Panc1 (cell line): ENCODE measurements at regions not wholly inside any gene's neighbourhood (a gene's known extent, or its start where the extent isn't known, plus 50 kb on each side); places are given as distances from the start of the nearest gene placed in this dataset.

Experiments used
- ATAC-seq: fragments of 200-7000 bp; cut with Tn5 transposase; 2 replicates; pipeline ENCODE4 v1.9.1; 2020; ENCODE audit warnings: mild to moderate bottlenecking, moderate library complexity
- BruUV-seq: library from RNA; stranded (reverse); fragments of 400-500 nt; replicated peaks from 2 replicates; lab custom pipeline; 2021; lab: Mats Ljungman, UMichigan
- CTCF ChIA-PET: fragments of 300-600 bp; sonication (Branson Sonifier 250); formaldehyde crosslinking; loops from one replicate; lab custom pipeline; 2022; ENCODE audit warnings: antibody characterized with exemption; lab: Charles Lee
- POLR2A ChIA-PET: fragments of 300-600 bp; sonication (Branson Sonifier 250); formaldehyde crosslinking; loops from one replicate; lab custom pipeline; 2022; ENCODE audit warnings: antibody characterized with exemption; lab: Charles Lee
- DNase-seq: peaks from one replicate; pipeline ENCODE4 v3.0.0-alpha.2; 2010; ENCODE audit warnings: low read depth, low spot score
- H3K27ac ChIP-seq: 2 replicates; pipeline ENCODE4 v1.5.1; 2011; ENCODE audit warnings: mild to moderate bottlenecking, low read length, inconsistent platforms
- H3K27me3 ChIP-seq: fragments of 200-500 bp; sonication (Bioruptor generic); 2 replicates; pipeline ENCODE4 v1.6.0; 2014; ENCODE audit warnings: low read length, inconsistent platforms; ENCODE audit not compliant: control insufficient read depth, insufficient read depth
- H3K36me3 ChIP-seq: fragments of 200-500 bp; sonication (Bioruptor generic); 2 replicates; pipeline ENCODE4 v1.5.1; 2014; ENCODE audit warnings: inconsistent platforms, mild to moderate bottlenecking, low read length, moderate library complexity; ENCODE audit not compliant: control insufficient read depth, insufficient read depth
- H3K4me1 ChIP-seq: 2 replicates; pipeline ENCODE4 v1.5.1; 2011; ENCODE audit warnings: inconsistent platforms, mild to moderate bottlenecking, low read length, moderate library complexity; ENCODE audit not compliant: control insufficient read depth, insufficient read depth
- H3K4me3 ChIP-seq, 2 experiments: 2 replicates each; pipeline ENCODE4 v1.5.1; 2011 to 2012; ENCODE audit warnings: low read depth in 2 of 2, low read length in 2 of 2, mild to moderate bottlenecking in 2 of 2, inconsistent platforms in 1 of 2, moderate library complexity in 1 of 2
- H3K9me3 ChIP-seq: fragments of 200-500 bp; sonication (Bioruptor generic); 2 replicates; pipeline ENCODE4 v1.5.1; 2014; ENCODE audit warnings: low read depth, mild to moderate bottlenecking, inconsistent platforms, low read length, moderate library complexity; ENCODE audit not compliant: control insufficient read depth, insufficient read depth
- POLR2AphosphoS5 ChIP-seq: IDR thresholded peaks from 2 replicates; pipeline ENCODE4 v1.6.1; 2012; ENCODE audit warnings: mild to moderate bottlenecking, low read depth, low read length, moderate library complexity
- SIN3A ChIP-seq: IDR thresholded peaks from 2 replicates; pipeline ENCODE4 v1.6.1; 2012; ENCODE audit warnings: low read depth, mild to moderate bottlenecking, low read length, moderate library complexity, borderline replicate concordance; ENCODE audit not compliant: insufficient read depth
- TCF7L2 ChIP-seq: IDR thresholded peaks from 2 replicates; pipeline ENCODE4 v1.6.1; 2011; ENCODE audit warnings: mild to moderate bottlenecking, low read depth, low read length, inconsistent platforms
- in situ Hi-C: cut with HindIII; loops from 2 replicates; pipeline ENCODE4 v1.10.0; 2016; ENCODE audit warnings: low sequenced_read_pairs, low pct_unique_long_range_greater_than_20kb
- intact Hi-C: fragments of 100-400 bp; cut with micrococcal nuclease; formaldehyde crosslinking; loops from one replicate; pipeline ENCODE4 v1.10.0; 2022; ENCODE audit not compliant: unreplicated experiment
- TF ChIP-seq, protein P1 (sequence below), 2 experiments: IDR thresholded peaks; 2 replicates each; pipeline ENCODE4 v1.6.1; 2011 to 2012; ENCODE audit warnings: low read depth in 2 of 2, control low read depth in 1 of 2, low read length in 1 of 2, mild to moderate bottlenecking in 1 of 2, moderate library complexity in 1 of 2; ENCODE audit not compliant: insufficient read depth in 1 of 2
- TF ChIP-seq, protein P2 (sequence below): fragments of 450-650 bp; IDR thresholded peaks from 2 replicates; pipeline ENCODE4 v1.5.1; 2017; ENCODE audit warnings: mild to moderate bottlenecking

DNA sequence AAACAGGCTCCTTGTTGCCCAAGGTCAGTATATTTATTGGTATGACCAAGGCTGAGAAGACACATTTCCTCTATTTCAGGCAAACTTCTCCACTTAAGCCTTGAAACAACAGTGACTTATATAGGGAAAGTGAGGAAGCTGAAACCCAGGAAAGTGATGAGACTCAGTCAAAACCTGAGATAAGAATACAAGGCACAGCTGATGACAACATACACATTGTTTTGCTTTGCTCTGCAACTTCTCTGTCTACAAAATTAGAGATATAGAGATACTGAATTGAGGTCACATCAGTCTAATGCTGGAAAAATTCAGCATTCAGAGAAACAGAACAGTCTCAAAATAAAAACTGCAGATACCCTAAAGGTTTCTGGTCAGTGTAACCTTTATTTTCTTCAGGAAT lies 586.1 kb downstream of the DNAH5 start:
- DNase-seq = no peak
- BruUV-seq = no TSS peak
- TF ChIP-seq TCF7L2 (no peak), SIN3A (no peak), POLR2AphosphoS5 (no peak)
- TF ChIP-seq, protein P1, sequence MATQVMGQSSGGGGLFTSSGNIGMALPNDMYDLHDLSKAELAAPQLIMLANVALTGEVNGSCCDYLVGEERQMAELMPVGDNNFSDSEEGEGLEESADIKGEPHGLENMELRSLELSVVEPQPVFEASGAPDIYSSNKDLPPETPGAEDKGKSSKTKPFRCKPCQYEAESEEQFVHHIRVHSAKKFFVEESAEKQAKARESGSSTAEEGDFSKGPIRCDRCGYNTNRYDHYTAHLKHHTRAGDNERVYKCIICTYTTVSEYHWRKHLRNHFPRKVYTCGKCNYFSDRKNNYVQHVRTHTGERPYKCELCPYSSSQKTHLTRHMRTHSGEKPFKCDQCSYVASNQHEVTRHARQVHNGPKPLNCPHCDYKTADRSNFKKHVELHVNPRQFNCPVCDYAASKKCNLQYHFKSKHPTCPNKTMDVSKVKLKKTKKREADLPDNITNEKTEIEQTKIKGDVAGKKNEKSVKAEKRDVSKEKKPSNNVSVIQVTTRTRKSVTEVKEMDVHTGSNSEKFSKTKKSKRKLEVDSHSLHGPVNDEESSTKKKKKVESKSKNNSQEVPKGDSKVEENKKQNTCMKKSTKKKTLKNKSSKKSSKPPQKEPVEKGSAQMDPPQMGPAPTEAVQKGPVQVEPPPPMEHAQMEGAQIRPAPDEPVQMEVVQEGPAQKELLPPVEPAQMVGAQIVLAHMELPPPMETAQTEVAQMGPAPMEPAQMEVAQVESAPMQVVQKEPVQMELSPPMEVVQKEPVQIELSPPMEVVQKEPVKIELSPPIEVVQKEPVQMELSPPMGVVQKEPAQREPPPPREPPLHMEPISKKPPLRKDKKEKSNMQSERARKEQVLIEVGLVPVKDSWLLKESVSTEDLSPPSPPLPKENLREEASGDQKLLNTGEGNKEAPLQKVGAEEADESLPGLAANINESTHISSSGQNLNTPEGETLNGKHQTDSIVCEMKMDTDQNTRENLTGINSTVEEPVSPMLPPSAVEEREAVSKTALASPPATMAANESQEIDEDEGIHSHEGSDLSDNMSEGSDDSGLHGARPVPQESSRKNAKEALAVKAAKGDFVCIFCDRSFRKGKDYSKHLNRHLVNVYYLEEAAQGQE (IDR thresholded peaks at IDR 0.05; ENCODE audit: insufficient read depth in 1 of 2, low read depth in 2 of 2, low read length in 1 of 2) = no peak
- TF ChIP-seq, protein P2, sequence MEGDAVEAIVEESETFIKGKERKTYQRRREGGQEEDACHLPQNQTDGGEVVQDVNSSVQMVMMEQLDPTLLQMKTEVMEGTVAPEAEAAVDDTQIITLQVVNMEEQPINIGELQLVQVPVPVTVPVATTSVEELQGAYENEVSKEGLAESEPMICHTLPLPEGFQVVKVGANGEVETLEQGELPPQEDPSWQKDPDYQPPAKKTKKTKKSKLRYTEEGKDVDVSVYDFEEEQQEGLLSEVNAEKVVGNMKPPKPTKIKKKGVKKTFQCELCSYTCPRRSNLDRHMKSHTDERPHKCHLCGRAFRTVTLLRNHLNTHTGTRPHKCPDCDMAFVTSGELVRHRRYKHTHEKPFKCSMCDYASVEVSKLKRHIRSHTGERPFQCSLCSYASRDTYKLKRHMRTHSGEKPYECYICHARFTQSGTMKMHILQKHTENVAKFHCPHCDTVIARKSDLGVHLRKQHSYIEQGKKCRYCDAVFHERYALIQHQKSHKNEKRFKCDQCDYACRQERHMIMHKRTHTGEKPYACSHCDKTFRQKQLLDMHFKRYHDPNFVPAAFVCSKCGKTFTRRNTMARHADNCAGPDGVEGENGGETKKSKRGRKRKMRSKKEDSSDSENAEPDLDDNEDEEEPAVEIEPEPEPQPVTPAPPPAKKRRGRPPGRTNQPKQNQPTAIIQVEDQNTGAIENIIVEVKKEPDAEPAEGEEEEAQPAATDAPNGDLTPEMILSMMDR = no peak
- Histone ChIP-seq H3K27me3 (no peaks in the 10 kb centered on the region), H3K36me3 (no peaks in the 10 kb centered on the region), H3K9me3 (no peaks in the 10 kb centered on the region), H3K27ac (no peak overlapping the region), H3K4me3 (no peak overlapping the region), H3K4me1 (no peaks in the 10 kb centered on the region)
- ATAC-seq = no peak
- intact Hi-C loops = no loop called here
- in situ Hi-C loops = no loop called here
- CTCF ChIA-PET = no interaction called here
- POLR2A ChIA-PET = no interaction called here

DNA sequence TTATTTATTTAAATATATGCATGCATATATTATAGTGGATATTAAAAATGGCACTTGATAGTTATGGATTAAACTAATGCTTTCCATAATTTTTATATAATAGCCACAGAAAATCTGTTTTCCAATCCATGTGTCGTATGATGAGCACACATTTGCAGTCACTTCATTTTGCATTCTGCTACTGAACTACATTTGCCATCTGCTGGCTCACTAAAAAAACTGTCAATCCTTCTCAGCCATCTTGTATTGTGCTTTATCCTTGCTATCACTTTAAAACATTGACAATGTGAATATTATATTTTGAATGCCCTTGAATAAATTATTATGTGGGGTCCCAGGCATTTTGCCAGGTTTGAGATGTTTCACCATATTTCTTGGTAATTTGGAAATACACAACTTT lies 586.6 kb downstream of the DNAH5 start:
- POLR2A ChIA-PET = no interaction called here
- Histone ChIP-seq H3K4me1 (no peaks in the 10 kb centered on the region), H3K4me3 (no peak overlapping the region), H3K9me3 (no peaks in the 10 kb centered on the region), H3K36me3 (no peaks in the 10 kb centered on the region), H3K27ac (no peak overlapping the region), H3K27me3 (no peaks in the 10 kb centered on the region)
- intact Hi-C loops = no loop called here
- in situ Hi-C loops = no loop called here
- DNase-seq = no peak
- BruUV-seq = no TSS peak
- CTCF ChIA-PET = no interaction called here
- TF ChIP-seq SIN3A (no peak), TCF7L2 (no peak), POLR2AphosphoS5 (no peak)
- TF ChIP-seq, protein P1 (IDR thresholded peaks at IDR 0.05; ENCODE audit: insufficient read depth in 1 of 2, low read depth in 2 of 2, low read length in 1 of 2) = no peak
- TF ChIP-seq, protein P2 = no peak
- no peak for ATAC-seq
